ENCODE measurements at regions not wholly inside any gene's neighbourhood (a gene's known extent, or its start where the extent isn't known, plus 50 kb on each side); places are given as distances from the start of the nearest gene placed in this dataset.

DNA sequence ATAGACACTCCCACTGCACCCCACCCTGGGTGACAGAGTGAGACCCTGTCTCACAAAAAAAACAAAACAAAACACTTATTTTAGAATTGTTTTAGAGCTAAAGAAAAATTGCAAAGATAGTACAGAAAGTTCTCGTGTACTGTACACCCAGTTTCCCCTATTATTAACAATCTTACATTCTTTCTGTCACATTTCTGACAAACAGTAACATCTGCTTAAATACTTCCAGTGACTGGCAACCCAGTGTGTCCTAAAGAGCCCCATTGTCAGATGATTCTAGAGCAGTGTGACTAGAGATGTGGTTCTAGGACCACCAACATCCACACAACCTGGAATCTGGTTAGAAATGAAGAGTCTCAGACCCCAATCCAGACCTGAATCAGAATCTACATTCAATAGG lies 90.5 kb downstream of the LEPR start:
- H3K4me3 ChIP-seq (replicated peaks; ENCODE audit: low read depth, low read length) = no peak overlapping the region
- TF ChIP-seq, protein P1, sequence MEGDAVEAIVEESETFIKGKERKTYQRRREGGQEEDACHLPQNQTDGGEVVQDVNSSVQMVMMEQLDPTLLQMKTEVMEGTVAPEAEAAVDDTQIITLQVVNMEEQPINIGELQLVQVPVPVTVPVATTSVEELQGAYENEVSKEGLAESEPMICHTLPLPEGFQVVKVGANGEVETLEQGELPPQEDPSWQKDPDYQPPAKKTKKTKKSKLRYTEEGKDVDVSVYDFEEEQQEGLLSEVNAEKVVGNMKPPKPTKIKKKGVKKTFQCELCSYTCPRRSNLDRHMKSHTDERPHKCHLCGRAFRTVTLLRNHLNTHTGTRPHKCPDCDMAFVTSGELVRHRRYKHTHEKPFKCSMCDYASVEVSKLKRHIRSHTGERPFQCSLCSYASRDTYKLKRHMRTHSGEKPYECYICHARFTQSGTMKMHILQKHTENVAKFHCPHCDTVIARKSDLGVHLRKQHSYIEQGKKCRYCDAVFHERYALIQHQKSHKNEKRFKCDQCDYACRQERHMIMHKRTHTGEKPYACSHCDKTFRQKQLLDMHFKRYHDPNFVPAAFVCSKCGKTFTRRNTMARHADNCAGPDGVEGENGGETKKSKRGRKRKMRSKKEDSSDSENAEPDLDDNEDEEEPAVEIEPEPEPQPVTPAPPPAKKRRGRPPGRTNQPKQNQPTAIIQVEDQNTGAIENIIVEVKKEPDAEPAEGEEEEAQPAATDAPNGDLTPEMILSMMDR (IDR thresholded peaks at IDR 0.05; ENCODE audit: low read depth, low read length, missing control alignments) = no peak
- no peak for DNase-seq (ENCODE audit: extremely low read depth, low read depth)

DNA sequence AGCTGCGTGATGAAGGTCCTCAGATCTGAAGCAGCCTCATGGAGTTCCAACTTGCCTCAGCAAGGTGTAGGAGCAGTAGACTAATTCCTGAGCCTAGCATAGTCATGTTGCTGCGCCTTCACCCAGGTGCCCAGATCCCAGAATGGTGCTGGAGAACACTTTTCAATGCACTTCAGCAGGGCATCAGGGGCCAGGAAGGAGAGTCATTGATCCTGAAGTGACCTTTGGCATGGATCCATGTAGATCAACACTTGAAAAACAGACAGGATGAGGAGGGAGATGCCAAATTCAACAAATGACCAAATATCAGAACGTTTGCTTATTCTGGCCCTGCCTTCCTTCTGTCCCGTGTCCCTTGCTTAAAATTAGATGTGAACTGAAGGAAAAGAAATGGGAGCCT lies 91.9 kb downstream of the LEPR start:
- TF ChIP-seq, protein P1 (IDR thresholded peaks at IDR 0.05; ENCODE audit: low read depth, low read length, missing control alignments) = no peak
- H3K4me3 ChIP-seq (replicated peaks; ENCODE audit: low read depth, low read length) = no peak overlapping the region
- DNase-seq (ENCODE audit: extremely low read depth, low read depth) = no peak

DNA sequence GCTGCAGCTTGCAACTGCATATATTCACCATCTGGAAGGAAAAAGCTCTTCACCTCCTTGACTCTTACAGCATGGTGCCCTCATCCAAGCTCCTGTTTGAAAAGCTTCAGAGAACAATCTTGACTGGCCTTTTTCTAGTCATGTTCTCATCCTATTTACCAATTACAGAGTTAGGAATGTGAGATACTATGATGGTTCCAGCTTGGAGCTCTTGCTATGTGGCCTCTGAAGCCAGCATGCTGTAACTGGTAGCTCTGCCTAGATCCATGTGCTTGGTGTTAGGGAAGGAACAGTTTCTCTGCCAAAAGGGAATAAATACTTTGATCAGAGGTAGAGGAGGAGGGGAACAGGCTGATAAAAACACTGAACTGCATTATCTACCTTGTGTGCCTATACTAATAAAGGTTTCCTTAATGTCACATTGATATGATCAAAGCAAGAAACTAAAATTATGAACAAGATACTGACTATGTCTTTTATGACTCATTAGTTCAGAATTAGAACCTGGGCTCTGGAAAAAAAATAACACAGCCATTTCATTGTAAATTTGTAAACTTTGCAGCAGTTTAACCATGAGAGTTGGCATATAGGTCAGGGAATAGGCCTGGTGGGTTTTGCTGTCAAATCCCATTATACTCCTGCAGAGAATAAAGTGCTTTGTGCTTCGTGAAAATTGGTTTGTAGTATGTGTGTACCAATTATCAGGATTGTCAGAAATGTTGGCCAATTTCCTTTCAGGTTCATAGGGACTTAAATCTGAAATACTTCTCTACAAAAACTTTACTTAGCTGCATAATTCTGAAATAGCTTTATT lies 92.7 kb downstream of the LEPR start:
- no peak for DNase-seq (ENCODE audit: extremely low read depth, low read depth)
- H3K4me3 ChIP-seq (replicated peaks; ENCODE audit: low read depth, low read length) = no peak overlapping the region
- TF ChIP-seq, protein P1 (IDR thresholded peaks at IDR 0.05; ENCODE audit: low read depth, low read length, missing control alignments) = no peak

DNA sequence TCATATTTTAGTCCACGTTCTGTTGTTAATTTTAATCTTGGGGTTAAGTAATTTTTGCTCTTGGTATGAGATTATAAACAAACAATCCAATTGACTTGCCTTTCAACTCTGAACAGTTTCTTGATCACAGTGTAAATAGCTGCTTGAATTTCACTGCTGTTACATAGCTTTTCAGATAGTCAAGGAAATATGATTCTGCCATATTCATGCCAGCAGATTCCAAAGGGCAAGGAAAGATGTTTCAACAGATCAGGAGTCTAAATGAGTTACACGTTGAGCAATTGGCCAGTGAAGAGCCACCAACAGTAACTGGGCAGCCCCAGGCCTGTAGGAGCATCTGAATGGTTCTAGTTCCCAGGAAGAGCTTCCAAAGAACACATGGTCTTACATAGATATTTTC lies 93.6 kb downstream of the LEPR start:
- TF ChIP-seq, protein P1 (IDR thresholded peaks at IDR 0.05; ENCODE audit: low read depth, low read length, missing control alignments) = no peak
- DNase-seq (ENCODE audit: extremely low read depth, low read depth) = no peak
- no peak overlapping the region for H3K4me3 ChIP-seq (replicated peaks; ENCODE audit: low read depth, low read length)

DNA sequence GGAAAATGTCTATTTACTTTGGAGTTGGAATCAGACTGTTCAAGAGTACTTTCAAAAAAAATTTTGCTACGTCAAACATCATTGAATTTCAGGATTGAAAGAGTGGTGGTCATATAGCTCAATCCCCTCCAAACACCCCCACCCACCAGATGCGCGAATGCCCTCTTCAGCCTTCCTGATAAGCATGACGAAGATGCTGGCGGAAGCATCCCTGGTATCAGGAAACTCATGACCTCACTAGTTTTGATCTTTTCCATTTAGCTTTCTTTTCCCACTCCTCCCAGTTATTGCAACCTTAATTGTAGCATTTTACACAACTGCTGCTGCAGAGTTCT lies 104.4 kb downstream of the LEPR start:
- H3K4me3 ChIP-seq (replicated peaks; ENCODE audit: low read depth, low read length) = peak overlapping the region; percentile 62
- DNase-seq (ENCODE audit: extremely low read depth, low read depth) = no peak
- TF ChIP-seq, protein P1 (IDR thresholded peaks at IDR 0.05; ENCODE audit: low read depth, low read length, missing control alignments) = no peak

DNA sequence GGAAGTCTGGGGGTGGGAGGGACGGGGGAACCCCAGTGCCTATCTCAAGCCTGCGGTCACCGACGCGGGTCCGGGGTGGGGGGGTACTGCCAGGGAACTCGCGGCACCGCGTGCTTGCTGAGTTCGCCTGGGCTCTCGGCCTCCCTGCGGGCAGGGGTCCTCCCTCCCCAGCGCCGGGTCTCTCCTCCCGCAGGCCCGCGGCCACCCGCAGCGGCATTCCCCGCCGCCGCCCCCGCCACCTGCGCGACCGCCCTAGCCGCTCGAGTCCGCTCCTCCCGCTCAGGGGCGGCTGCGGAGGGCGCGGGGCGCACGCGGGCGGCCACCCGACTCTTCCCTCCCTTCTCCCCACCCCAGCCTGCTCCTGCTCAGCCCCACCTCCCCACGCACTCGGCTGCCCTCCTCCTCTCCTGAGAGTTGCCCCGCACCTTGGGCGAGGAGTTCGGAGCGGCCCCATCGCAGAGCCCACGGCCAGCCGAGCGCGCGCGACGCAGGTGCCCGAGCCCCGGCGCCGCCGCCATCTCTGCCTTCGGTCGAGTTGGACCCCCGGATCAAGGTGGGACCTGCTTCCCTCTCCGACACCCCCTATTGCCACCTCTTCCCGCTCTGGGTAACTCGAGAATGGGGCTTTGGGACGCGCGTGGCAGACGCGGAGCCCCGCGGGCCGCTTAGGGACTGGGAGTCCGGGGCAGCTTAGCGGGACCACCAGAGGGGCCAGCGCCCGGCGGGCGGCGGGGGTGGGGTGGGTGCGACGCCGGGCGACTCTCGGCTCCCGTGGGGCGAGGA lies 105.0 kb downstream of the LEPR start:
- peak overlapping the region; percentile 62 for H3K4me3 ChIP-seq (replicated peaks; ENCODE audit: low read depth, low read length)
- DNase-seq (ENCODE audit: extremely low read depth, low read depth) = no peak
- TF ChIP-seq, protein P1 (IDR thresholded peaks at IDR 0.05; ENCODE audit: low read depth, low read length, missing control alignments) = no peak

Data from HFF-Myc (cell line).